Stimulated activated CD4-positive, alpha-beta T cell treated with anti-CD3 and anti-CD28 coated beads, Interleukin-15, amount 100 ng/mL, for 24 hours (primary cell): ENCODE measurements at regions not wholly inside any gene's neighbourhood (a gene's known extent, or its start where the extent isn't known, plus 50 kb on each side); places are given as distances from the start of the nearest gene placed in this dataset.
"Not testable (repeated sequence)": the region's sequence is repeated elsewhere in the genome, so short reads cannot be mapped to it uniquely, and the experiment has no call there.

Experiments used
- DNase-seq: peaks from one replicate; pipeline ENCODE4 v3.0.0-alpha.2; 2020

DNA sequence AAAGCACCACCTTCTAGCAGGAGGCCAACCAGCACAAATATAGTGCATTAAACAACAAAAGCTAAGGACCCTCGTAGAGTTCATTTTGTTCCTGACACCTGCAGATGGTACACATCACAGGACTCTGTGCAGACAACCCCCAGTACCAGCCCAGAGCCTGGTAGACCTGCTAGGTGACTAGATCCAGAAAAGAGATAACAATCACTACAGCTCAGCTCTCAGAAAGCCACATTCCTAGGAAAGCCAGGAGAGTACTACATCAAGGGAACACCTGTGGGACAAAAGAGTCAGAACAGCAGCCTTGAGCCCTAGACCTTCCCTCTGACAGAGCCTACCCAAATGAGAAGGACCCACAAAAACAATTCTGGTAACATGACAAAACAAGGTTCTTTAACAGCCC is 344.7 kb upstream of the PTBP2 start:
- DNase-seq = no peak

DNA sequence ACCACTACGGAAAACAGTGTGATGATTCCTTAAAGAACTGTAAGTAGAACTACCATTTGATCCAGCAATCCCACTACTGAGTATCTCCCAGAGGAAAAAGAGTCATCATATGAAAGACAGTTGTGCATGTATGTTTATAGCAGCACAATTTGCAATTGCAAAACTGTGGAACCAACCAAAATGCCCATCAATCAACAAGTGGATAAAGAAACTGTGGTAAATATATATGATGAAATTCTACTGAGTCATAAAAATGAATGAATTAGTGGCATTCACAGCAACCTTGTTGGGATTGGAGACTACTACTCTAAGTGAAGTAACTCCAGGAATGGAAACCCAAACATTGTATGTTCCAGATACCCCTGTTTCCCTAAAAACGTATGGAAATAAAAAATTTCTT is 337.0 kb upstream of the PTBP2 start:
- no peak for DNase-seq

- DNase-seq = no peak
Measured at GRCh38 chr1:96387785-96388184, 333.8 kb upstream of the PTBP2 start.

GRCh38 chr1:96388421-96389310 is 332.9 kb upstream of the PTBP2 start:
- DNase-seq = no peak

DNA sequence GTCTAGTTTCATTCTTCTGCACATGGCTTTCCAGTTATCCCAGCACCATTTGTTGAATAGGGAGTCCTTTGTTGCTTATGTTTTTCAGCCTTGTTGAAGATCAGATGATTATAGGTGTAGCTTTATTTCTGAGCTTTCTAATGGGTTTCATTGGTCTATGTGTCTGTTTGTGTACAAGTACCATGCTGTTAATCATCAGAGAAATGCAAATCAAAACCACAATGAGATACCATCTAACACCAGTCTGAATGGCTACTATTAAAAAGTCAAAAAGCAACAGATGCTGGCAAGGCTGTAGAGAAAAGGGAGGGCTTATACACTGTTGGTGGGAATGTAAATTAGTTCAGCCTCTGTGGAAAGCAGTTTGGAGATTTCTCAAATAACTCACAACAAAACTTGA is 321.5 kb upstream of the PTBP2 start:
- no peak for DNase-seq

GRCh38 chr1:96409087-96409486 is 312.5 kb upstream of the PTBP2 start:
- DNase-seq = no peak

GRCh38 chr1:96409689-96410088 is 311.9 kb upstream of the PTBP2 start:
- DNase-seq = no peak

- no peak for DNase-seq
Measured at GRCh38 chr1:96411006-96411405, 310.6 kb upstream of the PTBP2 start.

DNA sequence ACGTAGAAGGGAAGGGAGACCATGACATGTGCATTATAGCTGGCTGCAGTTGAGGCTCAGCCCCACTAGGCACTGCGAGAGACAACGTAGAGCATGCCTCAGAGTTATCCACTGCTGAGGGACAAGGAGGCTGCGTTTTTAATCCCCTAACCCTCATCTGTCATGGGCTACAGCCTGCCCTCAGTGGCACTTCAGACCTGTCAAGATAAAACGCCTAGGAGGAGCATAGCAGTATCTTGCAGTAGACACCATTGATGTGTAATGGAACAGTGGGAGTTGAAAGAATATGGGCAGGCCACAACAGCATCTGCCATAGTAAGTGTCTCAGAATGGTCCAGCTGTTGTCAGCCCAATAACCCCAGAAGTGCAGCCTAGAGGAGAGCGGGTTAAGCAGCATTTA is 307.0 kb upstream of the PTBP2 start:
- DNase-seq = no peak

DNA sequence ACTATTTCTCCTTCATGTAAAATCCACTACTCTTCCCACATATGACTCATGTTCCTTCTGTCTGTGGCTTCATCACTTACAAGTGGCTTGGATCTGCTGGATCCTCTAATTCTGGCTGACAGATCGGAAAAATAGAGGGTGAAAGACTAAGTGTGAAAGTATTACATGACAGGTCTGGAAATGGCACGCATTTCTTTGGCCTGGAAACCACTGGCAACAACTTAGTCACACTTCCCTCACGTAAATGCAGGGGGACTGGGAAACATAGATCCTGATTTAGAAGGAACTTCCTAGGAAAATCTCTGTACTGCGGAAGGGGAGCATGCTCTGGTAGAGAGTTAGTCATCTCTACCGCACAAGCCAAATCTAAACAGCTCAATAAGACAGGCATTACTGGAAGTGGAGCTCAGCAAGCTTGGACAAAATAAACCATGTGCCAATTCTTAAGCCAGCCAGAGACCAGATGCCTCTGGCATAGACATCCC is 305.4 kb upstream of the PTBP2 start:
- DNase-seq = no peak

DNA sequence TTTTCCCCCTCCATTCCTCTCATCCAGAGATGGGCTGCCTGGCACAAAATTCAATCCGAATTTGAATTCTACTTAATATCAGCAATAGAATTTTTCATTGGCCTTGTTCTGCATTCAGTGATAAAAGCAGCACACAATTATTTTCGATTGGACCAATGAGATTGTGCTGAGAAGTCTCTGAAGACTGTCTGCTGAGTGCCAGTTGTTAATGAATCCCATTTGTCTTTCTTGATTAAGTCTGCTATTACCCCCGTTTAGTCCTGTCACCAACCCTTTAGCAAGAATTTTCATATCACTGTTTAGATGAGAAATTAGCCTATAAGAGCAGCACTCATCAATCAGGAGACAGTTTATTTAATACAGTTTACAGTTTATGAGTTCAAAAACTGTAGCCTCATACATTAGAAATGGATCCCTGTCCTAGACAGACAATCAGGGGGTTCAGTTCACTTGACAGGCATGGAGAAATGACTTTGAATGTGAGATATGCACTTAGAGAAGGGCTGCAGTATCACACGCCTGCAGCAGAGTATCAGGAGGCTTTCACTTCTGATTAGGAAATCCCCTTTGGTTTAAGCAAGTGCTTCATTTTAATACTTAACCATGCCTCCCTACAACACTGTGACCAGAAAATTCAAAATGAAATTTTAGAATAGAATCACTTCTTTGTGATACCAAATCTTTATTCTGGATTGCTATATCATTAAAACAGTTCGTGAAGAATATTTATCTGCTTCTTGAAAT is 304.7 kb upstream of the PTBP2 start:
- no peak for DNase-seq

DNA sequence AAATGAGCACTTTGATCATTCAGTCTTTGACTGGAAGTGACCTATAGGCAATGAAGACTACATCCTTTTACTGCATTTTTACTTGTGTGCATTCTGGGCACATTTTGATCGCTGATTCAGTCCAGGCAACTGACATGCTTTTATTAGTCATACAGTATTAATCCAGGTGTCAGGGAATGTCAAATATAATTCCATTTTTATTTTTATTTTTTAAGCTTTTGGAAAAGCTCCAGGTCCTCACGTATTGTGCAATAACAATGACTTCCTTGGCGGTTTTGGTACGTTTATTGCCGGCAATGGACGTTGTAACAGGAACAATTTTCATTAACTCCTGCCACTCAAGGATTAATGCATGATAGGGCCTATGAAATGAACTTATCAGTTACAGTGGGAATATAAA is 302.6 kb upstream of the PTBP2 start:
- no peak for DNase-seq

- no peak for DNase-seq
Measured at GRCh38 chr1:96424877-96425276, 296.7 kb upstream of the PTBP2 start.

- DNase-seq = no peak
Measured at GRCh38 chr1:96425382-96426129, 296.0 kb upstream of the PTBP2 start.

DNA sequence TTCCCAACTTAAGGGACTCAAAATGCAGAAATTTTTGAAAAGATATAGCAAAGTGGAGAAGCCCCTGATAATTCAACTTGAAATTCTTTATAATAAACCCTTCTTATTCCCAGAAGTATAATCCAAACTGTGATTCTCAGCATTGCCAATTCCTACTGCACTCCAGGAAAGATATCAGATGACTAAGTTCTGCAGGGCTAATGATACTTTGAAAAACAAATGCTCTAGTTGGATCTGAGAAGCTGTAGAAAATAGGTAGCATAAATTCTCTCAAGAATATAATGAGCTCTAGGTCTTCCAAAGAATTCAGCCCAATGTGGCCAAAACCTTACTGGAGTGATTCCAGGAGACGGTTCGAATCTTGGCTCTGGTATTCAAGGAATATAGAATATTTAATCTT is 294.0 kb upstream of the PTBP2 start:
- DNase-seq = no peak

- no peak for DNase-seq
Measured at GRCh38 chr1:96445302-96445701, 276.3 kb upstream of the PTBP2 start.

DNA sequence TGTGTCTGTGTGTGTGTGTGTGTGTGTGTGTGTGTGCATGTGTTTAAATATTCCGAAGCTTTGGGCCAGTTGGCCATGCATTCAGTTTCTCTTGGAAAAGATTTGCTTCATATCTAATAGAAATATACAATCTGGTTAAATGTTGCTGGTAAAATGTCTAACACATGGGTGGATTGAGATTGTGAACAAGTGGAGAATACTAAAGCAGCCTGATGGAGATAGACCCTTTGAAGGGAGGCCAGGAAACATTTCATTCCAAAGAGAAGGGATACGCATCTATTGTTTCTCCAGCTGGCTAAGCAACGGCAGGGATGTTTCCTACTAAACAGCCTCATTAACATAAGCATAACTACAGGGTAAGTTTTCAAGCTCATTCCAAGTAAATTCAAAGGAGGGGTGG is 257.5 kb upstream of the PTBP2 start:
- no peak for DNase-seq

DNA sequence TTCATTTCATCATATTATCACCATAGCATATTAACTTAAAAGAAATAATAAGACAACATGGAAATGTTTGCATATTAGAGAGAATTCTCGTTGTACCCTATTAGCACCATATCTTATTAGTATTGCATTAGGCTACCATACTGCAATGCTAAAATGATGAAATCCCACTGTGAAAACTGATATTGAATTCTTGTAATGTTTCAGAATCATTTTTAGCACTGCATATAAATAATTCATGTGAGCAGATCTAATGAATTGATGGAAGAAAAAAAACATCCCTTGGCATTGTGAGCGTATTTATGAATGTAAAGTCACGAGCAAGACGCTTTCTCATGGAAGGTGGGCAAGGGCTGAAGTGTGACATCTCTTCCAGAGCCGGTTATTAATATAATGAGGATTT is 257.1 kb upstream of the PTBP2 start:
- no peak for DNase-seq

- no peak for DNase-seq
Measured at GRCh38 chr1:96464991-96465390, 256.6 kb upstream of the PTBP2 start.

DNA sequence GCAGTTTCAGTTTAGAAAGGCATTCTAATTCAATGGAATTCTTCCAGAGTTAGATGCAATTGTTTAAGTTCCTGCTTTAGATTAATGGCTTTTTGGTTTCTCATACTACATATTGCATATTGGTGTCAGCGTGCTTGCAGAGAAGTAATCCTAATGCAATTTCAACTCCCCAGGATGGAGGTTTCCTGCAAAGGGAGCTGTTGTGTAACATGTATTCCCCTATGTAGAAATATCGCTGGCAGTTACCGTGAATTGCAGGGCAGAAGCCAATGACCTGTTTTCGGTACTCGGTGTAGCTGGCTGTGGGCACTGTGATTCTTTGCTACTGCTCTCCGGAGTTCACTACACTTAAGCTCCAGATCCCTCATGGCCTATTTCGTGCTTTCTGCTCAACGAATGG is 256.1 kb upstream of the PTBP2 start:
- DNase-seq = no peak

GRCh38 chr1:96466842-96467241 is 254.7 kb upstream of the PTBP2 start:
- DNase-seq = no peak

- not testable (repeated sequence) for DNase-seq
Measured at GRCh38 chr1:96469726-96470125, 251.9 kb upstream of the PTBP2 start.

DNA sequence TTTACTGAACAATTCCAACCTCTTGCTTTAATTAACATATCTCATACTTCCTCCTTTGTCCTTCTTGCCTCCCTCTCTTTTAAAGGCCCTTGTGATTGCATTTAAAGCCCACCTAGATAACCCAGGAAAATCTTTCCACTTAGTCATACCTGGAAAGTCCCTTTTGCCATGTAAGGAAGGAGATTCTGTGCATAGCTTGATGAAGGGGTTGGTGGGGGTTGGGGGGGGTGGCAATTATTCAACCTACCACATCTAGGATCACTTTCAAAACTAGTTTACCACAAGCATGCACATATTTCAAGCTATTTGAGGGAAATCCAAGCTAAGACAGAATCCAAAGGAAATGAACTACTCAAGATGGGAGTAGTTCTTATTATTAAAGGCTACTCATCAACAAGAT is 249.1 kb upstream of the PTBP2 start:
- DNase-seq = no peak
